OCI-LY7 (cell line): ENCODE measurements at regions not wholly inside any gene's neighbourhood (a gene's known extent, or its start where the extent isn't known, plus 50 kb on each side); places are given as distances from the start of the nearest gene placed in this dataset.

Source experiments
- BruUV-seq: library from RNA; stranded (reverse); fragments of 400-500 nt; replicated peaks from 2 replicates; lab custom pipeline; 2021; lab: Mats Ljungman, UMichigan
- CTCF ChIA-PET: fragments of 300-600 bp; sonication (Branson Sonifier 250); formaldehyde crosslinking; loops from one replicate; lab custom pipeline; 2022; ENCODE audit warnings: antibody characterized with exemption; ENCODE audit not compliant: unreplicated experiment; lab: Charles Lee
- POLR2A ChIA-PET: fragments of 300-600 bp; sonication (Branson Sonifier 250); formaldehyde crosslinking; loops from one replicate; lab custom pipeline; 2022; ENCODE audit warnings: antibody characterized with exemption; lab: Charles Lee
- DNase-seq: peaks from one replicate; pipeline ENCODE4 v3.0.0-alpha.2; 2015; ENCODE audit warnings: low spot score
- H2AFZ ChIP-seq: fragments of 200-600 bp; sonication (generic), shearing (Covaris generic); 2 replicates; pipeline ENCODE4 v1.6.1; 2014; ENCODE audit warnings: mild to moderate bottlenecking, antibody characterized with exemption, low read length, moderate library complexity
- H3K27ac ChIP-seq: fragments of 200-600 bp; sonication (generic); 2 replicates; pipeline ENCODE4 v1.5.1; 2014; ENCODE audit warnings: mixed run types, low read depth, mild to moderate bottlenecking, moderate library complexity, low read length, inconsistent platforms; ENCODE audit not compliant: poor library complexity, severe bottlenecking
- H3K36me3 ChIP-seq: fragments of 200-600 bp; sonication (generic); 2 replicates; pipeline ENCODE4 v1.6.1; 2014; ENCODE audit warnings: mild to moderate bottlenecking, antibody characterized with exemption, low read length, moderate library complexity, mixed read lengths; ENCODE audit not compliant: insufficient read depth
- H3K4me1 ChIP-seq: fragments of 200-600 bp; sonication (generic); 2 replicates; pipeline ENCODE4 v1.5.1; 2014; ENCODE audit warnings: mild to moderate bottlenecking, low read length; ENCODE audit not compliant: insufficient read depth, poor library complexity, severe bottlenecking
- H3K4me2 ChIP-seq: fragments of 200-600 bp; sonication (generic); 2 replicates; pipeline ENCODE4 v1.6.1; 2014; ENCODE audit warnings: mild to moderate bottlenecking, low read length
- H3K4me3 ChIP-seq: fragments of 200-600 bp; sonication (generic); 2 replicates; pipeline ENCODE4 v1.5.1; 2014; ENCODE audit warnings: mild to moderate bottlenecking, low read depth, low read length; ENCODE audit not compliant: poor library complexity, severe bottlenecking
- H3K79me2 ChIP-seq: fragments of 200-600 bp; sonication (generic); 2 replicates; pipeline ENCODE4 v1.6.1; 2016; ENCODE audit warnings: low read depth, mild to moderate bottlenecking, low read length, moderate library complexity, mixed read lengths; ENCODE audit not compliant: insufficient read depth
- H3K9me2 ChIP-seq: fragments of 200-600 bp; sonication (generic); 2 replicates; pipeline ENCODE4 v1.6.1; 2016; ENCODE audit warnings: mild to moderate bottlenecking, low read length, mixed read lengths; ENCODE audit not compliant: insufficient read depth
- H3K9me3 ChIP-seq: fragments of 200-600 bp; sonication (generic); 2 replicates; pipeline ENCODE4 v1.6.1; 2014; ENCODE audit warnings: mild to moderate bottlenecking, mixed run types, low read length, mixed read lengths
- H4K20me1 ChIP-seq: fragments of 200-600 bp; sonication (generic); 2 replicates; pipeline ENCODE4 v1.6.1; 2014; ENCODE audit warnings: mild to moderate bottlenecking, antibody characterized with exemption, low read length, moderate library complexity, mixed read lengths; ENCODE audit not compliant: insufficient read depth
- EZH2phosphoT487 ChIP-seq: fragments of 200-600 bp; sonication (generic); IDR thresholded peaks from 2 replicates; pipeline ENCODE4 v1.6.1; 2018; ENCODE audit warnings: low read depth, borderline replicate concordance, mild to moderate bottlenecking, mixed run types, antibody characterized with exemption, low read length, moderate library complexity, mixed read lengths
- intact Hi-C: fragments of 100-400 bp; cut with micrococcal nuclease; formaldehyde crosslinking; loops from one replicate; pipeline ENCODE4 v1.10.0; 2022; ENCODE audit not compliant: unreplicated experiment
- TF ChIP-seq, protein P1 (sequence below): fragments of 200-600 bp; sonication (generic); conservative IDR thresholded peaks from 2 replicates; pipeline ENCODE4 v1.5.1; 2014; ENCODE audit warnings: mild to moderate bottlenecking, antibody characterized with exemption, low read length, moderate library complexity, mixed read lengths

DNA sequence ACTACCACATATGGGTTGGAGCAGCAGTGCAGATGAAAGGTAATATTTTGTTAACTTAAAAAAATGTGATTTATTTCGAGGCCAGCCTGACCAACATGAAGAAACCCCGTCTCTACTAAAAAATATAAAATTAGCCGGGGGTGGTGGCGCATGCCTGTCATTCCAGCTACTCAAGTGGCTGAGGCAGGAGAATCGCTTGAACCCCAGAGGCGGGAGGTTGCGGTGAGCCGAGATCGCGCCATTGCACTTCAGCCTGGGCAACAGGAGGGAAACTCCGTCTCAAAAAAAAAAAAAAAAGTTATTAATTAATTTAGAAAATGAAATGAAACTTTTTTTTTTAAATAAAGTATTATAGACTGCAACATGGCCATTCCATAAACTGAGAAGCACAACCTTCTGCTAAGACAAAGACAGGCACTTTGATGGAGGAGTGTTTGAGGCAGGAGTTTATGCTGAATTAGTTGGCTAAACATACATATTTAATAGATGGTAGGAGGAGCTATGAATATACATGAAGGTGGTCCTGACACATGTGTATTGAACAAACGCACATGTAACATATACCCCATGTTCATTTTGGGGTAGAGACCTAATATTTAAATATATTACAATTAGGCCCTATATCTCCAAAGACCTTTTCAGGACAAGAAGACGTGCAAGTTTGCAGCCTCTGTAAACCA is 1485.3 kb upstream of the MIR17HG start:
- Histone ChIP-seq H3K79me2 (no peaks in the 10 kb centered on the region), H3K4me2 (no peak overlapping the region), H3K4me3 (no peak overlapping the region), H3K36me3 (no peaks in the 10 kb centered on the region), H3K9me3 (0 out of 2 replicates have a peak, but pooled peaks cover 4% of the 10 kb centered on the region), H4K20me1 (no peaks in the 10 kb centered on the region), H3K27ac (no peak overlapping the region), H3K9me2 (no peaks in the 10 kb centered on the region), H3K4me1 (no peaks in the 10 kb centered on the region), H2AFZ (no peak overlapping the region)
- CTCF ChIA-PET = no interaction called here
- TF ChIP-seq EZH2phosphoT487 = no peak
- TF ChIP-seq, protein P1, sequence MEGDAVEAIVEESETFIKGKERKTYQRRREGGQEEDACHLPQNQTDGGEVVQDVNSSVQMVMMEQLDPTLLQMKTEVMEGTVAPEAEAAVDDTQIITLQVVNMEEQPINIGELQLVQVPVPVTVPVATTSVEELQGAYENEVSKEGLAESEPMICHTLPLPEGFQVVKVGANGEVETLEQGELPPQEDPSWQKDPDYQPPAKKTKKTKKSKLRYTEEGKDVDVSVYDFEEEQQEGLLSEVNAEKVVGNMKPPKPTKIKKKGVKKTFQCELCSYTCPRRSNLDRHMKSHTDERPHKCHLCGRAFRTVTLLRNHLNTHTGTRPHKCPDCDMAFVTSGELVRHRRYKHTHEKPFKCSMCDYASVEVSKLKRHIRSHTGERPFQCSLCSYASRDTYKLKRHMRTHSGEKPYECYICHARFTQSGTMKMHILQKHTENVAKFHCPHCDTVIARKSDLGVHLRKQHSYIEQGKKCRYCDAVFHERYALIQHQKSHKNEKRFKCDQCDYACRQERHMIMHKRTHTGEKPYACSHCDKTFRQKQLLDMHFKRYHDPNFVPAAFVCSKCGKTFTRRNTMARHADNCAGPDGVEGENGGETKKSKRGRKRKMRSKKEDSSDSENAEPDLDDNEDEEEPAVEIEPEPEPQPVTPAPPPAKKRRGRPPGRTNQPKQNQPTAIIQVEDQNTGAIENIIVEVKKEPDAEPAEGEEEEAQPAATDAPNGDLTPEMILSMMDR = no peak
- intact Hi-C loops = no loop called here
- no TSS peak for BruUV-seq
- POLR2A ChIA-PET = interaction anchor here (0.7 kb wide), 1 partner anchor 43 kb away, joined by 3 read pairs; no protein-coding TSS in a partner anchor
- DNase-seq = no peak

DNA sequence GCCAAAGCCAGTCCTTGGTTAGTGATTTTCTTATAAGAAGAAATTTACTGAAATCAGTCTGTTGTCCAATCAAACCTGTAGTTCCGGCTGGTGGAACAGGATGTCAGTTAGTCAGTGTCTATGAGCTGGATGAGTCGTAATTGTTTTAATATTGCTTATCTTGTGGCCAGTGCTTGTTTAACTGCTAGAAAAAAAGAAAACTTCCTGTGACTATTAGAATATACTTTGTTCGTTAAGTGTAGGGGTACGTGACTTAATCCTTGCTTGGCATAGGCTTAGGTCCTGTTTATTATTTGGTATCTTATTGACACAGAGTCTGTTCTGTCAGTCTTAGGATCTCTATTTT is 1484.8 kb upstream of the MIR17HG start:
- H3K4me1 ChIP-seq = no peaks in the 10 kb centered on the region
- intact Hi-C loops = no loop called here
- BruUV-seq = no TSS peak
- H3K9me3 ChIP-seq = no peaks in the 10 kb centered on the region
- CTCF ChIA-PET = no interaction called here
- no peak overlapping the region for H3K4me2 ChIP-seq
- no peak overlapping the region for H2AFZ ChIP-seq
- no peak for DNase-seq
- no peak overlapping the region for H3K27ac ChIP-seq
- H3K9me2 ChIP-seq = no peaks in the 10 kb centered on the region
- H3K4me3 ChIP-seq = no peak overlapping the region
- H3K79me2 ChIP-seq = no peaks in the 10 kb centered on the region
- POLR2A ChIA-PET = interaction anchor here (0.7 kb wide), 1 partner anchor 44 kb away, joined by 3 read pairs; no protein-coding TSS in a partner anchor
- H4K20me1 ChIP-seq = no peaks in the 10 kb centered on the region
- TF ChIP-seq, protein P1 = no peak
- no peak for TF ChIP-seq EZH2phosphoT487
- H3K36me3 ChIP-seq = no peaks in the 10 kb centered on the region
